Gastrocnemius medialis (tissue), 4 donors: ENCODE measurements at regions not wholly inside any gene's neighbourhood (a gene's known extent, or its start where the extent isn't known, plus 50 kb on each side); places are given as distances from the start of the nearest gene placed in this dataset.

ENCODE experiments used
- ATAC-seq, 2 donors: fragments of 150-250 bp; one replicate each; pipeline ENCODE4 v1.9.1; 2016
- DNase-seq, 2 donors: peaks; one replicate each; pipeline ENCODE4 v3.0.0-alpha.2; 2019
- H3K27ac ChIP-seq, 4 donors: fragments of 200-600 bp; sonication (generic); 1 replicate in 1 of 4; 2 replicates in 3 of 4; pipeline ENCODE4 v1.5.1; 2016 to 2018; ENCODE audit warnings: mild to moderate bottlenecking in 2 of 4, moderate library complexity in 1 of 4
- H3K27me3 ChIP-seq, 3 donors: fragments of 200-600 bp; sonication (generic) in 2 of 3; 1 replicate in 1 of 3; 2 replicates in 2 of 3; pipeline versions ENCODE4 v1.5.1 to v1.6.0; 2016 to 2019; ENCODE audit warnings: mild to moderate bottlenecking in 1 of 3, moderate library complexity in 1 of 3
- H3K36me3 ChIP-seq, 2 donors: fragments of 200-600 bp; sonication (generic) in 1 of 2; one replicate each; pipeline ENCODE4 v1.5.1; 2017 to 2018
- H3K4me1 ChIP-seq, 2 donors: fragments of 200-600 bp; sonication (generic) in 1 of 2; one replicate each; pipeline ENCODE4 v1.5.1; 2016 to 2017; ENCODE audit warnings: mild to moderate bottlenecking in 2 of 2
- H3K4me3 ChIP-seq, 4 donors: fragments of 200-600 bp; sonication (generic) in 3 of 4; 1 replicate in 1 of 4; 2 replicates in 3 of 4; pipeline ENCODE4 v1.5.1; 2016 to 2019; ENCODE audit warnings: mild to moderate bottlenecking in 2 of 4
- H3K9me3 ChIP-seq, 3 donors: fragments of 200-600 bp; sonication (generic) in 2 of 3; 1 replicate in 1 of 3; 2 replicates in 2 of 3; pipeline ENCODE4 v1.5.1; 2016 to 2019
- CTCF ChIP-seq, 5 experiments: fragments of 450-650 bp in 3 of 5; fragments of 200-600 bp in 2 of 5; sonication (generic) in 2 of 5; IDR thresholded peaks in 4 of 5; conservative IDR thresholded peaks in 1 of 5; 1 replicate in 4 of 5; 2 replicates in 1 of 5; pipeline ENCODE4 v1.5.1; 2016 to 2019; ENCODE audit warnings: antibody characterized with exemption in 5 of 5, mild to moderate bottlenecking in 3 of 5, moderate library complexity in 3 of 5
- POLR2A ChIP-seq, 2 donors: fragments of 450-650 bp; IDR thresholded peaks; one replicate each; pipeline ENCODE4 v1.6.1; 2017; ENCODE audit warnings: antibody characterized with exemption in 2 of 2, mild to moderate bottlenecking in 2 of 2, moderate library complexity in 2 of 2
- in situ Hi-C, 4 donors: fragments of 200-750 bp; cut with MboI; loops; one replicate each; pipeline versions ENCODE4 v1.15.0 to v1.8.0; 2017; ENCODE audit warnings: low sequenced_read_pairs in 4 of 4
- intact Hi-C: fragments of 100-400 bp; cut with DNase I; formaldehyde crosslinking; loops from one replicate; pipeline ENCODE4 v1.15.1; 2023; ENCODE audit warnings: low total_unique reads

GRCh38 chr7:9083837-9084236, 650.4 kb downstream of the NXPH1 start:
- H3K27ac ChIP-seq = no peak overlapping the region
- H3K4me3 ChIP-seq = no peak overlapping the region
- no peaks in the 10 kb centered on the region for H3K36me3 ChIP-seq
- TF ChIP-seq POLR2A (IDR thresholded peaks at IDR 0.05) (no peak), CTCF (IDR thresholded peaks at IDR 0.05 in 4 of 5, conservative IDR thresholded peaks at IDR 0.05 in 1 of 5) (no peak)
- intact Hi-C loops (no loop called here), in situ Hi-C loops (no loop called here)
- no peaks in the 10 kb centered on the region for H3K9me3 ChIP-seq
- ATAC-seq (no peak), DNase-seq (no peak)
- no peaks in the 10 kb centered on the region for H3K27me3 ChIP-seq
- no peaks in the 10 kb centered on the region for H3K4me1 ChIP-seq

DNA sequence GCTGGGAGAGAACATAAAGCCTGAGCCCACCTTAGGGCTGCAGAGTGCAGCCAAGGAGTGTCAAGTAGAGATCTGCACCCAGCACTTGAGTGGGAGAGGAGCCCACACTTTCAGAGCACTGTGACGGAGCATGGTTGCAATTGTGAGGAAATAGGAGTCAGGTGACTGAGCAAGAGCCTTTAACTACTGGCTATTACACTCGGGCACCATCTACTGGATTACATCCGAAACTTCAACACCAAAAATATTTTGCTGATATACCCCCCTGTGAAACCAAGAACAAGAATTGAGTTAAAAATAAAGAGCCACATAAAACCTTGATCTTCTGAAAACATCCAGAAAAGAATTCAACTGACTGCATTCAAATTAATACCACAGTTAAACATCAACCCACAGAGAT, 657.9 kb downstream of the NXPH1 start:
- Histone ChIP-seq H3K4me3 (no peak overlapping the region), H3K27ac (no peak overlapping the region), H3K4me1 (no peaks in the 10 kb centered on the region), H3K27me3 (no peaks in the 10 kb centered on the region), H3K36me3 (no peaks in the 10 kb centered on the region), H3K9me3 (no peaks in the 10 kb centered on the region)
- ATAC-seq = no peak
- no peak for DNase-seq
- intact Hi-C loops (no loop called here), in situ Hi-C loops (no loop called here)
- TF ChIP-seq CTCF (IDR thresholded peaks at IDR 0.05 in 4 of 5, conservative IDR thresholded peaks at IDR 0.05 in 1 of 5) = no peak
- no peak for TF ChIP-seq POLR2A (IDR thresholded peaks at IDR 0.05)

- no peak overlapping the region for H3K27ac ChIP-seq
- H3K9me3 ChIP-seq = no peaks in the 10 kb centered on the region
- no peaks in the 10 kb centered on the region for H3K36me3 ChIP-seq
- H3K4me3 ChIP-seq = no peak overlapping the region
- no peak for TF ChIP-seq CTCF (IDR thresholded peaks at IDR 0.05 in 4 of 5, conservative IDR thresholded peaks at IDR 0.05 in 1 of 5)
- no peak for ATAC-seq
- no peaks in the 10 kb centered on the region for H3K4me1 ChIP-seq
- H3K27me3 ChIP-seq = no peaks in the 10 kb centered on the region
- no peak for DNase-seq
- in situ Hi-C loops = no loop called here
- intact Hi-C loops = no loop called here
Measured at GRCh38 chr7:9097565-9098060, 664.2 kb downstream of the NXPH1 start.

DNA sequence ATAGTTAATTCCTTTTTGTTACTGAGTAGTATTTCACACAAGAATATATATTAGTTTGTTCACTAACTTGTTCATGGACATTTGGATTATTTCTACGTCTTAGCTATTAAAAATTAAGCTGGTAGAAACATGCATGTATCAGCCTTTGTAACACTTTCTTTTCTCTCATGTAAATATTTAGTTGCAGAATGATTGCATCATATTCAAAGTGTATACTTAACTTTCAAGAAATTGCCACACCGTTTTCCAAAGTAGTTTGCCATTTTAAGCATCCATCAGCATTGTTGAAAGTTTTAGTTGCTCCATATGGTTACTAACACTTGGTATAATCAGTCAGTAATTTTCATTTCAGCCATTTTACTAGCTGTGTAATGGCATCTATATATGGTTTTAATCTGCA, 666.9 kb downstream of the NXPH1 start:
- no peaks in the 10 kb centered on the region for H3K9me3 ChIP-seq
- TF ChIP-seq POLR2A (IDR thresholded peaks at IDR 0.05) (no peak), CTCF (IDR thresholded peaks at IDR 0.05 in 4 of 5, conservative IDR thresholded peaks at IDR 0.05 in 1 of 5) (no peak)
- intact Hi-C loops (no loop called here), in situ Hi-C loops (no loop called here)
- no peak overlapping the region for H3K4me3 ChIP-seq
- no peaks in the 10 kb centered on the region for H3K27me3 ChIP-seq
- no peak for DNase-seq
- no peak for ATAC-seq
- no peaks in the 10 kb centered on the region for H3K4me1 ChIP-seq
- H3K36me3 ChIP-seq = no peaks in the 10 kb centered on the region
- H3K27ac ChIP-seq = no peak overlapping the region

DNA sequence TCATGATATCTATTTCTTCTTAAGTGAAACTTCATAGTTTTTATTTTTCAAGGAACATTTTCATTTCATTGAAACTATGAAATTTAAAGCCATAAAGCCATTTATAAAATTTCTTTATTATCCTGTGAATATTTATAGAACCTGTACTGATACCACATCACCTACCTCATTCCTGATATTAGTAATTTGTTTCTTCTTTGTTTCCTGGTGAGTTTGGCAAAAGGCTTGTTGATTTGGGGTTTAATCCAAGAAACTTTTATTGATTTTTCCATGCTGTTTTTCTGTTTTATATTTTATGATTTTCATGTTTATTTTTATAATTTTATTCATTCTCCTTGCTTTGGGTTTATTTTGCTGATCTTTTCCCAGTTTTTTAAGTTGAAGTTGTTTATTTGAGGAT, 669.4 kb downstream of the NXPH1 start:
- ATAC-seq (no peak), DNase-seq (no peak)
- intact Hi-C loops = no loop called here
- Histone ChIP-seq H3K36me3 (no peaks in the 10 kb centered on the region), H3K27ac (no peak overlapping the region), H3K27me3 (no peaks in the 10 kb centered on the region), H3K9me3 (no peaks in the 10 kb centered on the region), H3K4me1 (no peaks in the 10 kb centered on the region), H3K4me3 (no peak overlapping the region)
- TF ChIP-seq CTCF (IDR thresholded peaks at IDR 0.05 in 4 of 5, conservative IDR thresholded peaks at IDR 0.05 in 1 of 5) = no peak
- no peak for TF ChIP-seq POLR2A (IDR thresholded peaks at IDR 0.05)
- in situ Hi-C loops = no loop called here
